Activated T-helper 1 cell treated with anti-CD3 and anti-CD28 coated beads, Interleukin-12 subunit alpha, Interleukin-12 subunit beta, Interleukin-2, Interleukin-4 antibody, amounts not matched to agents 30 ng/mL and 10 ng/mL and 1 ng/mL, durations not matched to agents 14 hours and 24 hours and 36 hours (primary cell): ENCODE measurements at regions not wholly inside any gene's neighbourhood (a gene's known extent, or its start where the extent isn't known, plus 50 kb on each side); places are given as distances from the start of the nearest gene placed in this dataset.

Experiments used
- DNase-seq: peaks from one replicate; pipeline ENCODE4 v3.0.0; 2021; ENCODE audit warnings: low spot score
- H3K27ac Mint-ChIP-seq: one replicate; pipeline ENCODE4 v1.8.0; 2021; ENCODE audit warnings: mild to moderate bottlenecking, mixed read lengths
- H3K27me3 Mint-ChIP-seq: one replicate; pipeline ENCODE4 v1.8.0; 2022; ENCODE audit warnings: mild to moderate bottlenecking, moderate library complexity, mixed read lengths; ENCODE audit not compliant: insufficient read depth
- H3K36me3 Mint-ChIP-seq: one replicate; pipeline ENCODE4 v1.8.0; 2021; ENCODE audit warnings: low read depth, mixed read lengths
- H3K4me1 Mint-ChIP-seq: one replicate; pipeline ENCODE4 v1.8.0; 2021; ENCODE audit warnings: low read depth, mixed read lengths
- H3K4me3 Mint-ChIP-seq: one replicate; pipeline ENCODE4 v1.8.0; 2021; ENCODE audit warnings: mild to moderate bottlenecking, moderate library complexity, mixed read lengths
- H3K9me3 Mint-ChIP-seq: one replicate; pipeline ENCODE4 v1.8.0; 2021; ENCODE audit warnings: mixed read lengths
- intact Hi-C: fragments of 100-400 bp; cut with micrococcal nuclease; formaldehyde crosslinking; loops from one replicate; pipeline ENCODE4 v1.15.1; 2024

- Mint-ChIP-seq H3K4me3 (no peak overlapping the region), H3K4me1 (no peaks in the 10 kb centered on the region), H3K27me3 (no peaks in the 10 kb centered on the region), H3K36me3 (no peaks in the 10 kb centered on the region), H3K9me3 (no peaks in the 10 kb centered on the region), H3K27ac (no peak overlapping the region)
- intact Hi-C loops: loop anchor here (5.0 kb wide), 1 partner anchor 252 kb away; no protein-coding TSS in a partner anchor
- DNase-seq: no peak
These were observed 299.1 kb downstream of the EPHA7 start for GRCh38 chr6:93120154-93120742.

- no peaks in the 10 kb centered on the region for H3K9me3 Mint-ChIP-seq
These were observed 313.5 kb downstream of the EPHA7 start for GRCh38 chr6:93105907-93106306.

GRCh38 chr6:93105017-93105416, 314.3 kb downstream of the EPHA7 start:
- no peak overlapping the region for H3K4me3 Mint-ChIP-seq
- intact Hi-C loops: no loop called here
- no peaks in the 10 kb centered on the region for H3K36me3 Mint-ChIP-seq
- H3K4me1 Mint-ChIP-seq: no peaks in the 10 kb centered on the region
- DNase-seq: no peak
- H3K27ac Mint-ChIP-seq: no peak overlapping the region
- H3K9me3 Mint-ChIP-seq: no peaks in the 10 kb centered on the region
- no peaks in the 10 kb centered on the region for H3K27me3 Mint-ChIP-seq

More at GRCh38 chr6:93105907-93106306, 313.5 kb downstream of the EPHA7 start:
- DNase-seq: no peak
- Mint-ChIP-seq H3K27me3 (no peaks in the 10 kb centered on the region), H3K4me1 (no peaks in the 10 kb centered on the region), H3K4me3 (no peak overlapping the region), H3K27ac (no peak overlapping the region), H3K36me3 (no peaks in the 10 kb centered on the region)
- intact Hi-C loops: no loop called here

- no peaks in the 10 kb centered on the region for H3K27me3 Mint-ChIP-seq
- no peak overlapping the region for H3K27ac Mint-ChIP-seq
- DNase-seq: no peak
- no peaks in the 10 kb centered on the region for H3K9me3 Mint-ChIP-seq
- no peaks in the 10 kb centered on the region for H3K36me3 Mint-ChIP-seq
- no peak overlapping the region for H3K4me3 Mint-ChIP-seq
- no peaks in the 10 kb centered on the region for H3K4me1 Mint-ChIP-seq
- intact Hi-C loops: no loop called here
These were observed 315.1 kb downstream of the EPHA7 start for GRCh38 chr6:93104195-93104817.

- no peak for DNase-seq
- Mint-ChIP-seq H3K27ac (no peak overlapping the region), H3K4me3 (no peak overlapping the region), H3K27me3 (no peaks in the 10 kb centered on the region), H3K9me3 (no peaks in the 10 kb centered on the region), H3K36me3 (no peaks in the 10 kb centered on the region), H3K4me1 (no peaks in the 10 kb centered on the region)
- intact Hi-C loops: no loop called here
These were observed 330.5 kb downstream of the EPHA7 start for GRCh38 chr6:93088621-93089501.

GRCh38 chr6:93087606-93088005, 331.8 kb downstream of the EPHA7 start:
- Mint-ChIP-seq H3K9me3 (no peaks in the 10 kb centered on the region), H3K36me3 (no peaks in the 10 kb centered on the region), H3K4me1 (no peaks in the 10 kb centered on the region), H3K27ac (no peak overlapping the region), H3K27me3 (no peaks in the 10 kb centered on the region), H3K4me3 (no peak overlapping the region)
- no peak for DNase-seq
- intact Hi-C loops: no loop called here

GRCh38 chr6:93086351-93086750, 333.0 kb downstream of the EPHA7 start:
- no peaks in the 10 kb centered on the region for H3K9me3 Mint-ChIP-seq
- intact Hi-C loops: no loop called here
- H3K27ac Mint-ChIP-seq: no peak overlapping the region
- no peak overlapping the region for H3K4me3 Mint-ChIP-seq
- no peaks in the 10 kb centered on the region for H3K4me1 Mint-ChIP-seq
- H3K27me3 Mint-ChIP-seq: no peaks in the 10 kb centered on the region
- DNase-seq: no peak
- H3K36me3 Mint-ChIP-seq: no peaks in the 10 kb centered on the region

- H3K4me3 Mint-ChIP-seq: no peak overlapping the region
- no peaks in the 10 kb centered on the region for H3K36me3 Mint-ChIP-seq
- no peaks in the 10 kb centered on the region for H3K27me3 Mint-ChIP-seq
- intact Hi-C loops: no loop called here
- DNase-seq: no peak
- no peaks in the 10 kb centered on the region for H3K4me1 Mint-ChIP-seq
- no peak overlapping the region for H3K27ac Mint-ChIP-seq
- no peaks in the 10 kb centered on the region for H3K9me3 Mint-ChIP-seq
These were observed 335.8 kb downstream of the EPHA7 start for GRCh38 chr6:93083337-93084230.

- no peak overlapping the region for H3K4me3 Mint-ChIP-seq
- H3K27me3 Mint-ChIP-seq: no peaks in the 10 kb centered on the region
- H3K36me3 Mint-ChIP-seq: no peaks in the 10 kb centered on the region
- no peaks in the 10 kb centered on the region for H3K9me3 Mint-ChIP-seq
- DNase-seq: no peak
- no peak overlapping the region for H3K27ac Mint-ChIP-seq
- no peaks in the 10 kb centered on the region for H3K4me1 Mint-ChIP-seq
- intact Hi-C loops: no loop called here
These were observed 337.5 kb downstream of the EPHA7 start for GRCh38 chr6:93081901-93082300.

- Mint-ChIP-seq H3K4me3 (no peak overlapping the region), H3K9me3 (no peaks in the 10 kb centered on the region), H3K36me3 (no peaks in the 10 kb centered on the region), H3K27ac (no peak overlapping the region), H3K27me3 (no peaks in the 10 kb centered on the region), H3K4me1 (no peaks in the 10 kb centered on the region)
- DNase-seq: no peak
- intact Hi-C loops: no loop called here
These were observed 340.3 kb downstream of the EPHA7 start for GRCh38 chr6:93079061-93079460.

- H3K36me3 Mint-ChIP-seq: no peaks in the 10 kb centered on the region
- H3K4me1 Mint-ChIP-seq: no peaks in the 10 kb centered on the region
- intact Hi-C loops: no loop called here
- H3K4me3 Mint-ChIP-seq: no peak overlapping the region
- no peaks in the 10 kb centered on the region for H3K27me3 Mint-ChIP-seq
- DNase-seq: no peak
- no peaks in the 10 kb centered on the region for H3K9me3 Mint-ChIP-seq
- H3K27ac Mint-ChIP-seq: no peak overlapping the region
These were observed 345.5 kb downstream of the EPHA7 start for GRCh38 chr6:93073811-93074210.

- Mint-ChIP-seq H3K27me3 (no peaks in the 10 kb centered on the region), H3K4me1 (no peaks in the 10 kb centered on the region), H3K36me3 (no peaks in the 10 kb centered on the region), H3K27ac (no peak overlapping the region), H3K9me3 (no peaks in the 10 kb centered on the region), H3K4me3 (no peak overlapping the region)
- DNase-seq: no peak
- intact Hi-C loops: no loop called here
These were observed 349.5 kb downstream of the EPHA7 start for GRCh38 chr6:93069856-93070255.
